Loucy (cell line): ENCODE measurements at regions not wholly inside any gene's neighbourhood (a gene's known extent, or its start where the extent isn't known, plus 50 kb on each side); places are given as distances from the start of the nearest gene placed in this dataset.

Source experiments
- CTCF ChIP-seq: fragments of 200-600 bp; sonication (generic); conservative IDR thresholded peaks from 2 replicates; pipeline ENCODE4 v1.5.1; 2014; ENCODE audit warnings: mild to moderate bottlenecking, antibody characterized with exemption, low read length
- EZH2phosphoT487 ChIP-seq: fragments of 200-600 bp; IDR thresholded peaks from 2 replicates; pipeline ENCODE4 v1.6.1; 2018; ENCODE audit warnings: antibody characterized with exemption, mild to moderate bottlenecking, moderate library complexity, borderline replicate concordance

DNA sequence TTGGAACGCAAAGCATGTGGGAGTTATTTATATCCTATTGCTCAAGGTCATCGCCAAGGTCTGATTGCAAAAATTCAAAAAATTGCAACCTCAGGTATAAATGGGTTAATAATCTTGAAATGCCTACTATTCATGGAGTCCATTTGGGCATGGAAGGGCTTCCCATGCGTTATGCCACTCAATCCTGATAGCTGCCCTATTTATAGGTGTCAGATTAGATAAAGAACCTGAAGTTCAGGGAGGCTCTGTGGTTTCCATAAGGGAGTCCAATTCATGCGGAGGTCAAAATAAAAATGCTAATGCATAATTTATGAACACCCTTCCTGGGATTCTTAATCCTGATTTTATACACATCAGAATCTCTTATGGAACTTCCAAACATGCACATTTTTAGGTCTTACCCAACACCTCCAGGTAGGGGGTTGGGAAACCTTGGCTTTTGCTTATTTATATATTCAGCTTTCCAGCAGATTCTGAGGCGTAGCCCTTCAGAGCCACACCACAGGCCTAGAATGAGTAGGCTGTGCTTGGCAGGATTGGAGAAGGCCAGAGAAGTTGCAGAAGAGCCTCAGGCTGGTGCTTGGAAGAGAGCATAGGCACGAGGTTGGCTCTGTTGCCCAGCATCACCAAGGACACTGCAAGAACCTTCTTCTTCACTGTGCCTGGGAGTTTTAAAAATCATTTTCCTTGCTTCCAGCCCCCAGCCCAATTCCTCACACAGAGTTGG lies 324.4 kb upstream of the CFAP20DC start:
- TF ChIP-seq CTCF (no peak), EZH2phosphoT487 (no peak)
